NCI-H1694 (cell line): ENCODE measurements at regions not wholly inside any gene's neighbourhood (a gene's known extent, or its start where the extent isn't known, plus 50 kb on each side); places are given as distances from the start of the nearest gene placed in this dataset.
"Not testable (repeated sequence)": the region's sequence is repeated elsewhere in the genome, so short reads cannot be mapped to it uniquely, and the experiment has no call there.

Experiments used
- DNase-seq: peaks from one replicate; lab custom pipeline; 2025; lab: John Stamatoyannopoulos, UW

DNA sequence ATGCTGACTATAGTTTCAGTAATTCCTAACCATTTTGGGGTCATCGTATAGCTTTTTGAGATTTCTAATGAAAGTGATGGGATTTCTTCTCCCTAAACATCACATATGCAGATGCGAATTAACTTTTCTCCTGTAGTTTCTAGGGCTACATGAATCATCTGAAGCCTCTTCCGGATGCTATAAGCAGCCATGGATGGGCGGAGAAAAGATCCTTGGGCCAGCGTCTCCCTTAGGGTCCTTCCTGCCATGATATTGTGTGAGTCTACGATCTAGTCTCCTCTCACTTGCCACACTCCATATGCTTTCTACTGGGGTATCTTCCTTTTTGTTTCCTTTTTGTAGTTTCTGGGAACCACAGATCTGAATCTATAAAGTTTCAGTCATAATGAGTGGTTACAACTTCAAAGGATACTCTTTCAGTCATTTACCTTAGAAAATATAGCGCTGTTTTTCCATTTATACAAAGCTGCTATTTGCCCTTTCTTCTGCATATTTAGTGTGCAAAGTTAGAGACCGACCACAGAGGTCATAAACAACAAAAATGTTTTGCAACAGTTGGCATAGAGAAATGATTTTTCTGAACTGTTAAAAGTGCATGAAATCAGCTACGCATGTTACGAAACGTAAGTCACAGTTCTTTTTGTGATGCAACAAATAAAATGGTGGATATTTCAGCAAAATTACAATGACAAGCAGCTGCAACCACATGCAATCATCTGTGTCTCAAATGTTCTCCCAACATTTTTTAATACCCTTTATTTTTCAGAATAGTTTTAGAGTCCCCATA, 396.2 kb upstream of the SLC35B3 start:
- DNase-seq, result no peak

- no peak for DNase-seq
These were observed 395.4 kb upstream of the SLC35B3 start for GRCh38 chr6:8830794-8831193.

- no peak for DNase-seq
These were observed 394.5 kb upstream of the SLC35B3 start for GRCh38 chr6:8829796-8830195.

- no peak for DNase-seq
These were observed 394.0 kb upstream of the SLC35B3 start for GRCh38 chr6:8829296-8829695.

GRCh38 chr6:8828376-8828775, 393.0 kb upstream of the SLC35B3 start:
- DNase-seq, result no peak

DNA sequence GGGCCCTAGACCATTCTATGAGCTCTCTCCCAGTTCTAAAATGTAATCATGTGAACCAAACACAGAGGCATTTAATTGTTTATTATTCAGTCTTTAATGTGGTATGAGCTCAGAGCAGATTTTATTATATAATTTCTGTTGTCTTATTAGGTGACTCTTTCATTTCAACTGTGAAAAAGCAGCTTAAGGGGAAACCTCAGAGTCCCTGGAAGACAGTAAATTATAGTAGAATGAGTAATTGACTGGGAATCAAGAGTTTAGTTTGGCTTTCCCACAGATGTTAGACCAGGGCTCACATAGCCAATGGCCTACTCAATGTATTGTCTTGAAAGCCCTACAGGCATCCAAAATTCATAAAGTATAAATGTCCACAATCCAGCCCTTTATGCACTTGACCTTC, 390.4 kb upstream of the SLC35B3 start:
- no peak for DNase-seq

DNA sequence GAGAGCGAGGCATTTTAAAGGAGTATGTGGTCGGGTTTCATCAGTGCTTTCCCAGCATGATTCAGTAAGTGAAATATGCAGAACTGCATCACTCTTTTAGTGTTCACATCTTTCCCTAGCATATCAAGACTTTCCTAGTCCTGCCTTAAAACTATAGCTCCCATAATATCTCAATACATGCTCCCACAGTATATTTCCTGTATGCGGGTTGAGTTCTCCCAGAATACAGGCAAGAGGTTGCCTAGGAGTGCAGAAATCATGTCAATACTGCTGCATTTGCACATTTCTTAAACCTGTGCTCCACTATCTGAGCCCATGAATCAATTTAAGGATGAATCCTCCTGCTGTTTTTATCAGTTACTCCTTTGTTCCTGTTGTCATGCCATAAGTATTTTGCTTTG, 386.6 kb upstream of the SLC35B3 start:
- DNase-seq, result no peak

- no peak for DNase-seq
These were observed 385.0 kb upstream of the SLC35B3 start for GRCh38 chr6:8820313-8820712.

- DNase-seq, result no peak
These were observed 384.1 kb upstream of the SLC35B3 start for GRCh38 chr6:8819446-8819845.

- no peak for DNase-seq
These were observed 379.2 kb upstream of the SLC35B3 start for GRCh38 chr6:8814440-8815000.

DNA sequence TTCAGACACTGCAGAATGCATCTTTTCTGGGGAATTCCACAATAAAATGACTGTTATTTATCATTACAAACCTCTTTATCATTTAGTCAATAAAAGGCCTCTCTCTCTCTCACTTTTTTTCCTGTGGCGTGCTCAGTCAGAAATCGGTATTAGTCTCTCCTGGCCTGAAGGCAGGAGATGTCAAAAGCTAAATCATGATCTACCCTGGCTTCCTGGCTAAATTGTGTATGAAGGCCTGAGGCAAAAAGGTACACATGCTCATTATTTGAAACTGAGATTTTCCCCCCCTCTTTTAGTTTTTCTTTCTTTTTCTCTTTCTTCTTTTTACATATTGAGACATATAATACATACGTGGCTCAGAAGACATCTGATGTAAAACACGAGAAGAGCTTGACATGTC, 375.0 kb upstream of the SLC35B3 start:
- DNase-seq, result no peak

GRCh38 chr6:8809662-8810061, 374.3 kb upstream of the SLC35B3 start:
- DNase-seq, result no peak

GRCh38 chr6:8803181-8803760, 367.9 kb upstream of the SLC35B3 start:
- DNase-seq, result no peak

GRCh38 chr6:8802397-8802796, 367.1 kb upstream of the SLC35B3 start:
- not testable (repeated sequence) for DNase-seq

DNA sequence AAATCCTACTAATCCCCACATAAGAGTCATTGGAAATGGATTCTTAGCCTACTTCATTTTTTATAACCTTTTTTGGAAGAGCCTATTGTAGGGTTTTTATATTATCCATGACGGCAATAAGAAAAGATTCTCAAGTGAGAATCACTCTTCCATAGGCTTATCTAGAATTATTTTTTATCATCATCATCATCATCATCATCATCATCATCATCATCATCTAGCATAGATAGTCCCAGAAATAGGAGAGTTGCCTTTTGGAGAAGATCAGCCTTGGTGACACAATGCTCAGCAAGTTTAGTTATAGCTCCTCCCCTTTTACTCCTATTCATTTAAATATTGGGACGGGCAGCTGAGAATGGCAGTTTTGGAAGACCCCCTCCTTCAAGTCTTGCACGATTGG, 359.1 kb upstream of the SLC35B3 start:
- no peak for DNase-seq

- no peak for DNase-seq
These were observed 354.5 kb upstream of the SLC35B3 start for GRCh38 chr6:8789878-8790277.

DNA sequence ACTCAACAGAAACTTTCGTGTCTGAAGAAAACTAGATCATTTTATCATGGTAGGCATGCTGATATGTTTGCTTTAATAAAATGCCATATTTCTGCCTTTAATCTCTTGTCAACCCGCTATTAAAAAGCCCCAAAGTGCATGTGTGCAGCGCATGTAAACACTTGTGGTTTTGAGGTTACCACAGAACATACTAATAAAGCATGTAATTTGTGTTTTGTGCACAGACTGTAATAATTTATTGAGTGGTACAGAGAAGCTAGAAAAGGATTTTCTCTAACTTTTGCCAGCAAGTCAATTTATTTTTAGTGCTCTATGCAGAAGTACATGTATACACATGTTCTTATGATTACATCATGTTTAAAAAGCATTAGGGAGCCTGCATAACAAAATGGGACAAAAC, 349.9 kb upstream of the SLC35B3 start:
- DNase-seq, result no peak

GRCh38 chr6:8783191-8783590, 347.8 kb upstream of the SLC35B3 start:
- no peak for DNase-seq

GRCh38 chr6:8780653-8781052, 345.3 kb upstream of the SLC35B3 start:
- no peak for DNase-seq

- no peak for DNase-seq
These were observed 329.4 kb upstream of the SLC35B3 start for GRCh38 chr6:8764733-8765132.

- no peak for DNase-seq
These were observed 325.6 kb upstream of the SLC35B3 start for GRCh38 chr6:8760951-8761350.

GRCh38 chr6:8758412-8758811, 323.1 kb upstream of the SLC35B3 start:
- DNase-seq, result no peak

GRCh38 chr6:8750627-8751026, 315.3 kb upstream of the SLC35B3 start:
- no peak for DNase-seq

DNA sequence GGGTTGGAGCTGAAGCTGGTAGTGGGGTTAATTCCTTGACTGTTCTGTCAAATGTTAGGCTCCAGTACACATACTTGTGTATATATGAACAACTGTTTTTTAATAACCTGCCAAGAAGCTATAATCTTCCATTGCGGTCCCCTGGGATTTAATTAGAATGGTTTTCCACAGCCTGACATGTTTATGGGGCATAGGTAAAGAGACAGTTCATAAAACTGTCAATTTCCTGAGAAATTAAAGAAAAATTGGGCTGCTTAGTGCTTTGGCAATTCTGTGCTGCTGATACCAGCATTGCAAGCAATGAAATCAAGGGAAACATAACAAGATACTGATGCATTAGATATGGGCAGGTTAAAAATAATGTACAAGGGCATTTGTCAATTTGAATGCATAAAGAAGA, 314.1 kb upstream of the SLC35B3 start:
- DNase-seq, result no peak
